Upper lobe of left lung (tissue), 6 donors: ENCODE measurements at regions not wholly inside any gene's neighbourhood (a gene's known extent, or its start where the extent isn't known, plus 50 kb on each side); places are given as distances from the start of the nearest gene placed in this dataset.

Source experiments
- ATAC-seq, 2 donors: fragments of 200-7000 bp; cut with Tn5 transposase; one replicate each; pipeline ENCODE4 v1.9.1; 2022; ENCODE audit warnings: mild to moderate bottlenecking in 2 of 2, moderate library complexity in 2 of 2; ENCODE audit not compliant: low FRiP score in 2 of 2
- DNase-seq, 2 donors: peaks; one replicate each; pipeline ENCODE4 v3.0.0-alpha.2; 2019 to 2020
- H3K27ac ChIP-seq, 4 donors: fragments of 200-600 bp; sonication (generic); one replicate each; pipeline ENCODE4 v1.5.1; 2016 to 2019
- H3K27me3 ChIP-seq, 4 donors: fragments of 200-600 bp; sonication (generic); one replicate each; pipeline ENCODE4 v1.5.1; 2017 to 2019
- H3K36me3 ChIP-seq, 4 donors: fragments of 200-600 bp; sonication (generic); one replicate each; pipeline ENCODE4 v1.5.1; 2016 to 2019
- H3K4me1 ChIP-seq, 4 donors: fragments of 200-600 bp; sonication (generic); one replicate each; pipeline ENCODE4 v1.5.1; 2018 to 2019
- H3K4me3 ChIP-seq, 4 donors: fragments of 200-600 bp; sonication (generic); one replicate each; pipeline ENCODE4 v1.5.1; 2017 to 2019; ENCODE audit warnings: mild to moderate bottlenecking in 2 of 4, moderate library complexity in 1 of 4
- H3K9me3 ChIP-seq, 4 donors: fragments of 200-600 bp; sonication (generic); one replicate each; pipeline ENCODE4 v1.5.1; 2018 to 2019
- EP300 ChIP-seq, 4 donors: sonication (generic); formaldehyde crosslinking; IDR thresholded peaks; one replicate each; pipeline ENCODE4 v1.5.1; 2017; ENCODE audit warnings: antibody characterized with exemption in 4 of 4, control low read depth in 2 of 4
- POLR2A ChIP-seq, 4 donors: fragments of 450-650 bp; IDR thresholded peaks; one replicate each; pipeline ENCODE4 v1.5.1; 2016 to 2017; ENCODE audit warnings: antibody characterized with exemption in 4 of 4, mild to moderate bottlenecking in 2 of 4
- POLR2AphosphoS5 ChIP-seq, 2 donors: sonication (generic); formaldehyde crosslinking; IDR thresholded peaks; one replicate each; pipeline ENCODE4 v1.5.1; 2017; ENCODE audit warnings: antibody characterized with exemption in 2 of 2
- WGBS, 2 donors: methylation state at CpG; one replicate each; pipeline ENCODE4 v1.1.5; 2017 to 2018; 5-methylcytosine and 5-hydroxymethylcytosine counted together
- TF ChIP-seq, protein P1 (sequence below), 6 experiments: fragments of 450-650 bp in 4 of 6; fragments of 200-600 bp in 2 of 6; sonication (generic) in 2 of 6; IDR thresholded peaks; one replicate each; pipeline ENCODE4 v1.5.1; 2016 to 2019; ENCODE audit warnings: antibody characterized with exemption in 6 of 6
- donor health status: DM: no; HTN: no; CAD: no; lungs with moderate emphysema.
- donor health status: DM: no; HTN: yes; CAD: no; lungs with severe emphysema.

DNA sequence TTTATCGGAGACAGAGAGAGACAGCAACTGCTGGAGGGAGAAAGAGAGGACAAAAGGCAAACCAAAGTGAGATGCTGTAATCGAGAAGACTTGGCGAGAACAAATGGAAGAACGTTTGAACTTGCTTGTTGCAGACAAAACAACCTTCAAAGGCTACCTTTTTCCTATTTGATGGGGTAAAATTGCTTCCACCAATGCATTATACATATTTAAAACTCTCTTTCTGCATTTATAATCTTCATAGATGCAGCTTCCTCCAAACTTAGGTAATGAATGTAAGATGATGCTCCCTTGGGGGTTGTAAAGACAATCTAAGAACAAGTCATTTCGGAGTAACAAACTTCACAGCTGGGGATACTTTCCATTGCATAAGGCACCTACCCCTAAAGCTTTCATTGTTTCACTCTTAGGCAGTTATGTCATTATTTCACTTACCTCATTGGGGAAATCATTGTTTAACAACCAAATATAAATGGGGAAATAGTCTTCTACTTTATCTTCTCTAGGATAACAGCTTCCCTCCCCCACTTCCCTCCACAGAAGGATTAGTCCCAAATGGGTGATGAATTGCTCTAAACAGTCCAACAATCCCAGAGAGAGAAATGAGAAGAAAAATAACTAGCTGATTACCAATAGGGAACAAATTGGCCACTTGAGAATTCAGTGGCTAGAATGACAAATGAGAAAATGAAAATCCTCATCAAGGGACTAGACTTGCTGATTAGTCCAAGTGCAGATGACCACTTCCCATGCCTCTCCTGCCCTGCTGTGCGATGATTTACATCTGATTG is 269.8 kb upstream of the ADAMTS9 start:
- Histone ChIP-seq H3K27me3 (no peaks in the 10 kb centered on the region), H3K4me1 (peaks cover 8 to 27% (median 14%) of the 10 kb centered on the region in 4 donors), H3K27ac (peak overlapping the region in 2 of 4 donors; percentile 4 to 20), H3K36me3 (no peaks in the 10 kb centered on the region), H3K4me3 (no peak overlapping the region), H3K9me3 (no peaks in the 10 kb centered on the region)
- ATAC-seq (peak in 1 of 2 donors; percentile 62), DNase-seq (no peak)
- WGBS, 2 donors, result 73 to 78% methylated on average over 6 of the region's 6 CpGs
- no peak for TF ChIP-seq POLR2AphosphoS5 (IDR thresholded peaks at IDR 0.05)
- TF ChIP-seq, protein P1, sequence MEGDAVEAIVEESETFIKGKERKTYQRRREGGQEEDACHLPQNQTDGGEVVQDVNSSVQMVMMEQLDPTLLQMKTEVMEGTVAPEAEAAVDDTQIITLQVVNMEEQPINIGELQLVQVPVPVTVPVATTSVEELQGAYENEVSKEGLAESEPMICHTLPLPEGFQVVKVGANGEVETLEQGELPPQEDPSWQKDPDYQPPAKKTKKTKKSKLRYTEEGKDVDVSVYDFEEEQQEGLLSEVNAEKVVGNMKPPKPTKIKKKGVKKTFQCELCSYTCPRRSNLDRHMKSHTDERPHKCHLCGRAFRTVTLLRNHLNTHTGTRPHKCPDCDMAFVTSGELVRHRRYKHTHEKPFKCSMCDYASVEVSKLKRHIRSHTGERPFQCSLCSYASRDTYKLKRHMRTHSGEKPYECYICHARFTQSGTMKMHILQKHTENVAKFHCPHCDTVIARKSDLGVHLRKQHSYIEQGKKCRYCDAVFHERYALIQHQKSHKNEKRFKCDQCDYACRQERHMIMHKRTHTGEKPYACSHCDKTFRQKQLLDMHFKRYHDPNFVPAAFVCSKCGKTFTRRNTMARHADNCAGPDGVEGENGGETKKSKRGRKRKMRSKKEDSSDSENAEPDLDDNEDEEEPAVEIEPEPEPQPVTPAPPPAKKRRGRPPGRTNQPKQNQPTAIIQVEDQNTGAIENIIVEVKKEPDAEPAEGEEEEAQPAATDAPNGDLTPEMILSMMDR (IDR thresholded peaks at IDR 0.05), result no peak
- TF ChIP-seq POLR2A (IDR thresholded peaks at IDR 0.05), result no peak

DNA sequence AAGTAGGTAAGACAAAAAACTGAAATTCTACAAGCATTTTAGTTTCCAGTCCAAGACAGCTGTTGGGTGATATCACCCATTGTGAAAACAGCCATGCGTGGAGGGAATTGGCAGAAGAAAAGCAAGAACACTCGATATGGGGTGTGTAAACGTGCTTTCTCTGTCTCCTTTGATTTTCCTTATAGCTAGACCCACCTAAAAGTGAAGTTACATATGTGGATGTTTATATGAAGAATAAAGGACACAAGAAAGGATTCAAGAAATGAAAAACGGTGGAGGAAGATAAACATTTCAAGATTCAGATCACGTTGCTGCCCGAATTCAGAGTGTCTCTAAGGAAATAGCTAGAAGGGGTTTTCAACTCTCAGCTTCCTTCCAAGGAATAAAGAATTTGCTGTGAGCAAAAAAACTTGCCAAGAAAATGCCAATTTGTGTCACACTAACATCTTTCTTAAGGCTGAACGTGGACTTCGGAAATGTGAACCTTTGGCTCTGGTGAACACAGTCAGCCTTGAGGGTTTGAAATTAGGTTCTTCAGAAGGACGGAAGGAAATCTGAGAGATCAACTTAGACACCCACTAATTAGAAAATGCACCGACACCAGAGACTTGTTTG is 269.0 kb upstream of the ADAMTS9 start:
- WGBS, 2 donors, result 48 to 58% methylated on average over 10 of the region's 10 CpGs
- Histone ChIP-seq H3K4me1 (peaks cover 8 to 27% (median 14%) of the 10 kb centered on the region in 4 donors), H3K4me3 (no peak overlapping the region), H3K9me3 (no peaks in the 10 kb centered on the region), H3K27me3 (no peaks in the 10 kb centered on the region), H3K36me3 (no peaks in the 10 kb centered on the region), H3K27ac (peak overlapping the region in 2 of 4 donors; percentile 4 to 20)
- no peak for TF ChIP-seq POLR2A (IDR thresholded peaks at IDR 0.05)
- TF ChIP-seq POLR2AphosphoS5 (IDR thresholded peaks at IDR 0.05), result no peak
- TF ChIP-seq, protein P1 (IDR thresholded peaks at IDR 0.05), result no peak
- TF ChIP-seq EP300 (IDR thresholded peaks at IDR 0.05), result no peak
- DNase-seq, result no peak
- ATAC-seq, result no peak

DNA sequence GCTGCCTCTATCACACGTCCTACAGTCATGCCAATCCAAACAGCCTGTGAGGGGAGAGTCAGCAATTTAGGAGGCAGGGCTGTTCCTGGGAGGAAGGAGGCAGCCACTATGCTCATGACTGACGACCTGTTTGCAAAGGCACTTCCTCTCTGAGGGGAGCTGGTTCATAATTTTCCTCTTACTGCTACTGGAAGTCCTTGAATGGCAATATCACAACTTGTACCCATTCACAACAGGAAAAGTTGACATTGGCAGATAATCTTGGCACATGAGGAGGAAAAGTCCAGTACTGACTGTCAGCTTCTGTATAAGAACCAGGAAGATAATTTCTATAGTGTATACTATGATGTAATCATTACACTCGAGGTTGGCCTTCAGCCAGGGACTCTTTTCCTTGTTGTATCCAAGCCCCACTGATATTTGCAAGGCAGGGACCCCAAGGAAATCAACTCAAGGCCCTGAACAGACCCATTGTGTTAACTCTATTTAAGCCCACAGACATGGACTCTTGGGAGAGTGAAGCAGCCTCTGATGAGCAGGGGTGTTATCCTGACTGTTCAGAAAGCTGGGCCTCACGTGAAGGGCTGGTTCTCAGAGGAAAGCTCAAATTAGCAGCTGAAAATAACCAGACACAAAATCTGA is 267.3 kb upstream of the ADAMTS9 start:
- TF ChIP-seq POLR2A (IDR thresholded peaks at IDR 0.05) (no peak), POLR2AphosphoS5 (IDR thresholded peaks at IDR 0.05) (peak; percentile 77 to 83), EP300 (IDR thresholded peaks at IDR 0.05) (peak in 3 of 4 donors; percentile 59 to 99 (median 90))
- H3K9me3 ChIP-seq, result no peaks in the 10 kb centered on the region
- no peak overlapping the region for H3K4me3 ChIP-seq
- peaks cover 8 to 27% (median 14%) of the 10 kb centered on the region in 4 donors for H3K4me1 ChIP-seq
- peak overlapping the region; percentile 26 to 65 (median 52) for H3K27ac ChIP-seq
- 17% methylated on average over 4 of the region's 4 CpGs for WGBS, 2 donors
- peak in 1 of 2 donors; percentile 71 for ATAC-seq
- no peaks in the 10 kb centered on the region for H3K27me3 ChIP-seq
- DNase-seq, result peak in 1 of 2 donors; percentile 44
- H3K36me3 ChIP-seq, result no peaks in the 10 kb centered on the region

DNA sequence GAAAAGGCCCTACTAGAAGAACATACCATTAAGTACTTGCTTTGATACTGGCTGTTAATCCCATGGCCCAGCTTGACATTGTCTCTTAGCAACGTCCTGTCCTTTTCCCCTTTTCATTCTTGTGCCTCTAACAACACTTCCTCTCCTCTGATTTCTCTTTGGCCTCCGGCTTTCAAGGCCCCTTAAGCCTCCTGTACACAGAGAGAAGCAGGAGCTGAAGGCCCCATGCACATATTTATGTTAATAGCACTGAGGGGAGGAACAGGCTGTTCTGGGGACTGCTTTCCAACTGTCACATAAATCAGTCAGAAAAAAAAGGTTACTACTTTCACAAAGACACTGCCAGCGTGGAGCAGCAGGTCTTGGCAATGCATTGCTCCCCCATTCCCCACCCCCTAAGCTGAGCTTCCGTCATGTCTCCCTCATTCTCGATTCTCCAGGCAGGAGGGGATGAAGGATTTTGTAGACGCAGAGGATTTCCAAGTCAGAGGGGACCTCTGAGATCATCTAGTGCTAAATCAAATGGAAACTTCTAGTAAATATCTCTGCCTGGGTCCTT is 257.4 kb upstream of the ADAMTS9 start:
- no peak for DNase-seq

More for the DNA sequence above, 257.4 kb upstream of the ADAMTS9 start:
- ATAC-seq, result no peak
- Histone ChIP-seq H3K4me1 (peaks cover 8 to 13% (median 10%) of the 10 kb centered on the region in 4 donors), H3K36me3 (no peaks in the 10 kb centered on the region), H3K27me3 (no peaks in the 10 kb centered on the region), H3K27ac (peak overlapping the region in 2 of 4 donors; percentile 60 to 64), H3K4me3 (no peak overlapping the region), H3K9me3 (no peaks in the 10 kb centered on the region)
- 16 to 22% methylated on average over 6 of the region's 6 CpGs for WGBS, 2 donors
- peak; percentile 13 to 60 for TF ChIP-seq POLR2AphosphoS5 (IDR thresholded peaks at IDR 0.05)
- peak in 2 of 4 donors; percentile 49 to 55 for TF ChIP-seq EP300 (IDR thresholded peaks at IDR 0.05)
- TF ChIP-seq, protein P1 (IDR thresholded peaks at IDR 0.05), result no peak
- TF ChIP-seq POLR2A (IDR thresholded peaks at IDR 0.05), result no peak
